ENCODE measurements at regions not wholly inside any gene's neighbourhood (a gene's known extent, or its start where the extent isn't known, plus 50 kb on each side); places are given as distances from the start of the nearest gene placed in this dataset.

- TF ChIP-seq, protein P1, sequence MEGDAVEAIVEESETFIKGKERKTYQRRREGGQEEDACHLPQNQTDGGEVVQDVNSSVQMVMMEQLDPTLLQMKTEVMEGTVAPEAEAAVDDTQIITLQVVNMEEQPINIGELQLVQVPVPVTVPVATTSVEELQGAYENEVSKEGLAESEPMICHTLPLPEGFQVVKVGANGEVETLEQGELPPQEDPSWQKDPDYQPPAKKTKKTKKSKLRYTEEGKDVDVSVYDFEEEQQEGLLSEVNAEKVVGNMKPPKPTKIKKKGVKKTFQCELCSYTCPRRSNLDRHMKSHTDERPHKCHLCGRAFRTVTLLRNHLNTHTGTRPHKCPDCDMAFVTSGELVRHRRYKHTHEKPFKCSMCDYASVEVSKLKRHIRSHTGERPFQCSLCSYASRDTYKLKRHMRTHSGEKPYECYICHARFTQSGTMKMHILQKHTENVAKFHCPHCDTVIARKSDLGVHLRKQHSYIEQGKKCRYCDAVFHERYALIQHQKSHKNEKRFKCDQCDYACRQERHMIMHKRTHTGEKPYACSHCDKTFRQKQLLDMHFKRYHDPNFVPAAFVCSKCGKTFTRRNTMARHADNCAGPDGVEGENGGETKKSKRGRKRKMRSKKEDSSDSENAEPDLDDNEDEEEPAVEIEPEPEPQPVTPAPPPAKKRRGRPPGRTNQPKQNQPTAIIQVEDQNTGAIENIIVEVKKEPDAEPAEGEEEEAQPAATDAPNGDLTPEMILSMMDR (IDR thresholded peaks at IDR 0.05; ENCODE audit: low read length): no peak
- TF ChIP-seq EZH2 (optimal IDR thresholded peaks at IDR 0.05; ENCODE audit: low read depth, low read length): no peak
Measured at GRCh38 chr6:71486461-71486860, 197.8 kb downstream of the OGFRL1 start.

All from MM.1S (cell line).